Caco-2 (cell line): ENCODE measurements at regions not wholly inside any gene's neighbourhood (a gene's known extent, or its start where the extent isn't known, plus 50 kb on each side); places are given as distances from the start of the nearest gene placed in this dataset.

Experiments
- BruUV-seq: library from RNA; stranded (reverse); fragments of 400-500 nt; replicated peaks from 2 replicates; lab custom pipeline; 2021; lab: Mats Ljungman, UMichigan
- CTCF ChIA-PET: fragments of 300-600 bp; sonication (Branson Sonifier 250); formaldehyde crosslinking; loops from one replicate; lab custom pipeline; 2022; ENCODE audit warnings: antibody characterized with exemption; lab: Charles Lee
- POLR2A ChIA-PET: fragments of 300-600 bp; sonication (Branson Sonifier 250); formaldehyde crosslinking; loops from one replicate; lab custom pipeline; 2022; ENCODE audit warnings: antibody characterized with exemption; lab: Charles Lee
- DNase-seq, 2 experiments: peaks; one replicate each; pipeline versions ENCODE4 v3.0.0 to v3.0.0-alpha.2; 2020 to 2022
- H3K27me3 ChIP-seq: replicated peaks from 2 replicates; pipeline ENCODE4 v1.6.0; 2011; ENCODE audit warnings: low read length; ENCODE audit not compliant: control insufficient read depth, insufficient read depth
- H3K36me3 ChIP-seq: 2 replicates; pipeline ENCODE4 v1.5.1; 2011; ENCODE audit warnings: low read length; ENCODE audit not compliant: control insufficient read depth, insufficient read depth
- H3K4me1 ChIP-seq: fragments of 250-450 bp; sonication (Bioruptor Pico); 2 replicates; pipeline ENCODE4 v1.5.1; 2020; ENCODE audit warnings: mild to moderate bottlenecking
- H3K4me3 ChIP-seq: 2 replicates; pipeline ENCODE4 v1.5.1; 2011; ENCODE audit warnings: low read depth, mild to moderate bottlenecking, control low read depth, low read length
- H3K9me3 ChIP-seq: fragments of 250-450 bp; sonication (Bioruptor Pico); 2 replicates; pipeline ENCODE4 v1.5.1; 2020; ENCODE audit warnings: mild to moderate bottlenecking, moderate library complexity
- H3K27ac Mint-ChIP-seq: one replicate; pipeline ENCODE4 v1.8.0; 2022; ENCODE audit warnings: mixed read lengths; ENCODE audit not compliant: unreplicated experiment
- H3K27me3 Mint-ChIP-seq: one replicate; pipeline ENCODE4 v1.8.0; 2022; ENCODE audit warnings: mixed read lengths; ENCODE audit not compliant: insufficient read depth, unreplicated experiment
- H3K36me3 Mint-ChIP-seq: one replicate; pipeline ENCODE4 v1.8.0; 2022; ENCODE audit warnings: mild to moderate bottlenecking, mixed read lengths; ENCODE audit not compliant: insufficient read depth, unreplicated experiment
- H3K4me1 Mint-ChIP-seq: one replicate; pipeline ENCODE4 v1.8.0; 2022; ENCODE audit warnings: low read depth, mixed read lengths; ENCODE audit not compliant: unreplicated experiment
- H3K4me3 Mint-ChIP-seq: one replicate; pipeline ENCODE4 v1.8.0; 2022; ENCODE audit warnings: mild to moderate bottlenecking, moderate library complexity, mixed read lengths; ENCODE audit not compliant: unreplicated experiment
- H3K9me3 Mint-ChIP-seq: one replicate; pipeline ENCODE4 v1.8.0; 2022; ENCODE audit warnings: mixed read lengths; ENCODE audit not compliant: unreplicated experiment
- CTCF ChIP-seq, 2 experiments: fragments of 200-600 bp in 1 of 2; IDR thresholded peaks; 1 replicate in 1 of 2; 2 replicates in 1 of 2; pipeline versions ENCODE4 v1.5.1 to v1.8.0; 2011 to 2022; ENCODE audit warnings: antibody characterized with exemption in 1 of 2, control low read depth in 1 of 2, inconsistent platforms in 1 of 2, low read depth in 1 of 2, low read length in 1 of 2, mild to moderate bottlenecking in 1 of 2, moderate library complexity in 1 of 2; ENCODE audit not compliant: insufficient read depth in 1 of 2, severe bottlenecking in 1 of 2, unreplicated experiment in 1 of 2
- intact Hi-C: fragments of 100-400 bp; cut with micrococcal nuclease; formaldehyde crosslinking; loops from one replicate; pipeline ENCODE4 v1.10.0; 2022; ENCODE audit not compliant: unreplicated experiment

- no peak overlapping the region for H3K27ac Mint-ChIP-seq
- no TSS peak for BruUV-seq
- H3K27me3 ChIP-seq, result no peaks in the 10 kb centered on the region
- no peaks in the 10 kb centered on the region for H3K4me1 ChIP-seq
- no peak for DNase-seq
- POLR2A ChIA-PET, result no interaction called here
- H3K36me3 ChIP-seq, result no peaks in the 10 kb centered on the region
- H3K27me3 Mint-ChIP-seq, result no peaks in the 10 kb centered on the region
- H3K4me3 Mint-ChIP-seq, result no peak overlapping the region
- no peak for TF ChIP-seq CTCF (IDR thresholded peaks at IDR 0.05; ENCODE audit: insufficient read depth in 1 of 2, low read depth in 1 of 2, low read length in 1 of 2, severe bottlenecking in 1 of 2, unreplicated experiment in 1 of 2)
- CTCF ChIA-PET, result no interaction called here
- intact Hi-C loops, result no loop called here
- no peaks in the 10 kb centered on the region for H3K9me3 ChIP-seq
- H3K36me3 Mint-ChIP-seq, result no peaks in the 10 kb centered on the region
- no peaks in the 10 kb centered on the region for H3K4me1 Mint-ChIP-seq
- no peak overlapping the region for H3K4me3 ChIP-seq
- H3K9me3 Mint-ChIP-seq, result no peaks in the 10 kb centered on the region
Measured at GRCh38 chr5:12480487-12480886, 576.2 kb upstream of the CTNND2 start.

DNA sequence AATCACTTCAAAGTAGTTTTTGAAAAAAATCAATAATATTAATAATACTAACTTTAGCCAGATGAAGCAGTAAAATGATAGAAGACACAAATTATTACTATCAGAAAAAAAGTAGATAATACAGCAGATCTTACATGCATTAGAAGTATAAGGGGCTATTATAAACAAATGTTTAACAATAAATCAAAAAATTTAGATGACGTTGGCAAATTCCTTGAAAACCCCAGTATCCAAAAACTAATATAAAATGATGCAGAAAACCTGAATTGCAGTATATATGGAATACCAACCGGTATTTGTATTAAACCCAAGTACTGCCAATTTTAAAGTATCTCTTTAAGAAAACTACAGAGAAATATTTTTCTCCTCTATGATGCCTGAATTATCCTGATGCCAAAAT is 573.3 kb upstream of the CTNND2 start:
- Histone ChIP-seq H3K36me3 (no peaks in the 10 kb centered on the region), H3K9me3 (no peaks in the 10 kb centered on the region), H3K4me1 (no peaks in the 10 kb centered on the region), H3K4me3 (no peak overlapping the region), H3K27me3 (no peaks in the 10 kb centered on the region)
- TF ChIP-seq CTCF (IDR thresholded peaks at IDR 0.05; ENCODE audit: insufficient read depth in 1 of 2, low read depth in 1 of 2, low read length in 1 of 2, severe bottlenecking in 1 of 2, unreplicated experiment in 1 of 2), result no peak
- Mint-ChIP-seq H3K9me3 (no peaks in the 10 kb centered on the region), H3K4me1 (no peaks in the 10 kb centered on the region), H3K36me3 (no peaks in the 10 kb centered on the region), H3K4me3 (no peak overlapping the region), H3K27ac (no peak overlapping the region), H3K27me3 (no peaks in the 10 kb centered on the region)
- no TSS peak for BruUV-seq
- CTCF ChIA-PET, result no interaction called here
- POLR2A ChIA-PET, result no interaction called here
- no peak for DNase-seq
- intact Hi-C loops, result no loop called here

DNA sequence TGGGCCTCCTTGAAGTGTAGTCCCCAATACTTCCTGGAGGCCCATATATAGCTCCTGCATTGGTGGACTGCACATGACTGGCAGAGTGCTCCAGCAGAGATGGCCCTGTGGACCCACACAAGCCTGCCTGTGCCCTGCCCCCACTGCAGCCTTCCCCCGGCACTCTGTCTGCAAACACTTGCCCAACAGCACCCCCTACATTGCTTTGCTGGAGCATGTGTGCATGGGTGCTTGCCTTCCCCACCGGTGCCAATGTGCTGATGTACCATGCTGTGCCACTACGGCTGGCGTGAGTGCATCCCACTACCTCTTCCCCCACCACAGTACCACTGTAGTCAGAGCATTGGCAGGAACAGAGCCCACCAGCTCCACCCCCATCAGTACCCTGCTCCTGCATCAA is 563.6 kb upstream of the CTNND2 start:
- DNase-seq, result no peak
- Mint-ChIP-seq H3K4me1 (no peaks in the 10 kb centered on the region), H3K9me3 (peaks cover 12% of the 10 kb centered on the region), H3K27me3 (peaks cover 2% of the 10 kb centered on the region), H3K4me3 (no peak overlapping the region), H3K36me3 (no peaks in the 10 kb centered on the region), H3K27ac (no peak overlapping the region)
- intact Hi-C loops, result no loop called here
- TF ChIP-seq CTCF (IDR thresholded peaks at IDR 0.05; ENCODE audit: insufficient read depth in 1 of 2, low read depth in 1 of 2, low read length in 1 of 2, severe bottlenecking in 1 of 2, unreplicated experiment in 1 of 2), result no peak
- Histone ChIP-seq H3K4me1 (no peaks in the 10 kb centered on the region), H3K27me3 (no peaks in the 10 kb centered on the region), H3K36me3 (no peaks in the 10 kb centered on the region), H3K4me3 (no peak overlapping the region), H3K9me3 (no peaks in the 10 kb centered on the region)
- ChIA-PET CTCF (no interaction called here), POLR2A (no interaction called here)
- no TSS peak for BruUV-seq
